DMS114 treated with DMSO at 0.1 percent for 48 hours (cell line): ENCODE measurements at regions not wholly inside any gene's neighbourhood (a gene's known extent, or its start where the extent isn't known, plus 50 kb on each side); places are given as distances from the start of the nearest gene placed in this dataset.
"Not testable (repeated sequence)": the region's sequence is repeated elsewhere in the genome, so short reads cannot be mapped to it uniquely, and the experiment has no call there.

ENCODE experiments used
- DNase-seq: peaks from one replicate; lab custom pipeline; 2025; ENCODE audit not compliant: unreplicated experiment; lab: John Stamatoyannopoulos, UW

DNA sequence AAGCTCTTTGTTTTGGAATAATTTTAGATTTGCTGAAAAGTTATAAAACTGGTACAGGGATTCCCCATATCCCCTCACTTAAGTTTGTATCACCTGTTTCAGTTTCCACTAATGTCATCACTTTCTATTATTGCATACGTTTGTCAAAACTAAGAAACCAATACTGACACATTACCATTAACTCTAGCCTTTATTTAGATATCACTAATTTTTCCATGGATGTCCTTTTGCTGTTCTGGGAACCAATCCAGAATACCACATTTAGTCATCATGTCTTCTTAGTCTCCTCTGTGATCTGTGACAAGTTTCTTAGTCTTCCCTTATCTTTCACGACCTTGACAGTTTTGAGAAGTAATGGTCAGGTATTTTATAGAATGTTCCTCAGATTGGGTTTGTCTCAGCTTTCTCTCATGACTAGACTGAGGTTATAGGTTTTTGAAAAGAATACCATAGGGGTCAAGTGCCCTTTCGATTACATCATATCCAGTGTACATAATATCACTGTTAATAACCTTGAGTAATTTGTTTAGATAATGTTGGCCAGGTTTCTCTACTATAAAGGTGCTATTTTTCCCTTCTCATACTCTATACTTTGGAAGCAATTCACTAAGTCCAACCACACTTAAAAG, 51.9 kb upstream of the NMUR2 start:
- no peak for DNase-seq

DNA sequence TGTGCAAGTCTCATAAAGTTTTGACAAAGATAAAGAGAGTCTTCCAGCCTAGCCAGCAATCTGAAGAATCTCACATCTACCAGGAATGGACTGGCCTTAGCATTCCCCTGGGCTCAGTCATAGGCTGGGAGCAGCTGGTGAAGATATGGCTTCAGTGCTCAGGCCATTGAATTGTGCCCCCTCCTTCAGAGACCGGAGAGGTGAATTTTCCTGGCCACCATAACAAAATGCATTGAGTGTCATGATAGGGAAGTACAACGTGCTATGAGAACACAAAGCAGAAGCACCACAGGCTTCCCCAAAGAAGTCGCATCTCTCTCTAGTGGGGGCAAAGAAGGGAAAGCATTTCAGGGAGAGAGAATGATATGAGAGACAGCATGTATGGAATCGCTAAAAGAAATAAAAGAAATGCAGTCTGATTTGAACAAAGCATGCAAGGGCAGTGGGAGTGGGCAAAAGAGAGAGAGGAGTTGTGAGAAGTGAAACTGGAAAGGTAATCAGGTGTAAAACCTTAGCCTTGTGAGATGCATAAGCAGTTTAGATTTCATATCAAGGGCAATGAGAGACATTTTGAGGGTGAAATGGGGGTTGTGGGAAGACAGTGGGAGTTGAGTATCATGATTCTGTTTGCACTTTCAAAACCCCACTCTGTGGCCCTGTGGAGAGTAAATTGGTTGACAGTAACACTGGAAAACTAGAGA, 57.1 kb upstream of the NMUR2 start:
- DNase-seq = no peak

DNA sequence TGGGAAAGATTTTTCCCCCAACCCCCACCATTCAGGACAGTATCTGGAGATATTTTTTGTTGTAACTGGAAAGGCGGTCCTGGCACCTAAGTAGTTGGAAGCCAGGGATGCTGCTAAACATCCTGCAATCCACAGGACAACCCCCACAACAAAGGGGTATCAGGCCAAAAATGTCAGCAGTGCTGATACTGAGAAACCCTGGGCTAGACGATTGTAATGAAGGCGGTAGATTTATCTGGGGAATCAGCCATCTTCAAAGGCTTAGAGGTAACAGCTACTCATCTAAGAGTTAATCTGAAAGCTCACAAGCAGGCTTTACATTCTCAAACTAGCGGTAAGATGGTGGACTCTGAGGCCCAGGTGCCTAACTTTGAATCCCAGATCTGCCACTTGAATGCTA, 59.0 kb upstream of the NMUR2 start:
- DNase-seq = no peak

DNA sequence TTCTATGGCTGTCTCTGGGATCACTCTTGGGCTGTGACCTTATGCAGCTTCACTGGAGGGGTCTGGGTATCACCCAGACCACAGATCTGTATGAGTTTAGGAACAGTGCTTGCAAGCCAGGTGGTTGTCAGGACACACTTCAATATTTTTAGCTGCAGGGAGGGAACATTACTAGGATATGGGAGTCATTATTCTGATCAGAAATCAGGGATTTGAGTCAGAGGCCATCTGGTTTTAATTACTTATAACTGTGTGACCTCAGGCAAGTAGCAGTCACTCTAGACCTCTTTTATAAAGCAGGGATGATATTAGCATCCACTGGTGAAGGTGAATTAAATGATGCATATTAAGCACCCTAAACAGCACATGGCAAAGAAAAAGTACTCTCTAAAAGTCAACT, 60.1 kb upstream of the NMUR2 start:
- no peak for DNase-seq

DNA sequence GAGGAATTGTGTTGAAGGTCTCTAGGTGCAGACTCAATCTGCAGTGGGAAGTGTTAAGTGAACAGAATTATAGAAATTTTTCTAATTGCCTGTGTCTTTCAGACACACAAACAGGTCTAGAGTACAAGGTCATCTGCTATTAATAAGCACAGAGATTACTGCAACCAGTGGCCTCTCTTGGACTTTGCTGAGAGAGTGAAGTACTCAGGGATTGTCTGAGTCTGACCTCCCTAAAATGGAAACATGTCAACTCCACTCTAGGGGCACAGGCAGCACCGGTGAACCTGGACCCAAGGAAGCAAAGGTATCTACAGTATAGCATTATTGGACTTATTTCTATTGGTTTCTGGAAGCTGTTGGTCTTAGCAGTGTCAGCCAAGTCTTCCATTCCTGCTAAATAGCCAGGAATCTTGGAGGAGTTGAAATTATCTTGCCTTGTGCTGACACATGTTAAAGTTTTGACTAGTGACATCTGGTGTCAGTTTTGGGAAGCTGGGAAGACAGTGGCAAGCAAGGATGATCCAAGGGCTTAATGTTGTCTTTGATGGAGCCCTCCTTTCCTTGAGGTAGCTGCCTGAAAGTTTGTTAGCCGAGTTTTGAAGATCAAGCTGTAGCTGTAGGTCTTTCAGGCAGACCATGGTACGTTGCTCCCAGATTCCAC, 61.1 kb upstream of the NMUR2 start:
- DNase-seq = no peak

DNA sequence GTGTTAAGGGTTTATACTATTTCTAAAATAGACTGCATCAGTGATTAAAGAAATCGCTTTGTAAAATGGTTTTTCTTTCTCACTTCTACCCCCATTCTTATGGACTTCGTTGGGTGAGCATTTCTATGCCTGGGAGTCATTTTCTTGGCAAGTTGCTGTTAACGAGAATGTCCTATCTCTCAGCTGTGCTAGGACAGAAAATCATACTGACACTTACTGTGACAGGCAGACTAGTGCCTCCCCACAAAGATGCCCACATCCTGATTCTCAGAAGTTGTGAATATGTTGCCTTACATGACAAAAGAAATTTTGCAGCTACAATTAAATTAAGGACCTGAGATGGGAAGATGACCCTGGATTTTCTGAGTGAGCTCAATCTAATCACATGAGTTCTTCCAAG, 65.1 kb upstream of the NMUR2 start:
- DNase-seq = no peak

DNA sequence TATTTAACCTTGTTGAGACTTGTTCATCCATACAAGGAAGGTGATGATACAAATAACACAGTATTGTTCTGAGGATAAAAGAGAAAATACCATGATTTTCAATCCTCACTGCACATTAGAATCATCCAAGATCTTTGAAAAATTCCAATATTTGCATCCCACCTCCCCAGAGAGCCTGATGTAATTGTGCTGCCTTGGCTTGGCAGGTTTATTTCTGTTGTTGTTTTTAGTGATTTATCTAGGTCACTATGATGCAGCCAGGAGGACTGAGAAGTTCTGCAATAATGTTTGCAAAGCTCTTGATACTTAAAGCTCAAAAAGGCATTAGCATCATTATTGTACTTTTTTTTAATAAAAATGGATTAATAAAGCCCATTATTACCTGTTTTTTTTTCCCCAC, 67.0 kb upstream of the NMUR2 start:
- DNase-seq = no peak

DNA sequence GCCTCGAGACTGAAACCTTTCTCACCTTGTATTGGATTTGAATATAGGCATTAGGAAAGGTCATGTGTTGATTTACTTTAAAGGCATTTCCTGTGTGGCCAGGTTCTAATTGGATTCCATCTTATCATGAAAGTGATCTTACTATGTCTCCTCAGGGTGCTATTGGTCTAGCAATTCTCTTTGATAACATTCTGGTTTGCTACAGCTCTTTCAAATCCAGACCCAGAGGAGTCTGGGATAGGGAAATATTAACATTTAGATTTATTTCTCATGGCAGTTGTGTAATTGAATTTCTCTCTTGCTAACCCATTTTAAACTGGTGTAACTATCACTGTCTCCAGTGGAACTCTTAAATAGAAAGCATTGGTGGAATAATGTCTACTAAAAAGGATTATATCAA, 69.9 kb upstream of the NMUR2 start:
- no peak for DNase-seq

DNA sequence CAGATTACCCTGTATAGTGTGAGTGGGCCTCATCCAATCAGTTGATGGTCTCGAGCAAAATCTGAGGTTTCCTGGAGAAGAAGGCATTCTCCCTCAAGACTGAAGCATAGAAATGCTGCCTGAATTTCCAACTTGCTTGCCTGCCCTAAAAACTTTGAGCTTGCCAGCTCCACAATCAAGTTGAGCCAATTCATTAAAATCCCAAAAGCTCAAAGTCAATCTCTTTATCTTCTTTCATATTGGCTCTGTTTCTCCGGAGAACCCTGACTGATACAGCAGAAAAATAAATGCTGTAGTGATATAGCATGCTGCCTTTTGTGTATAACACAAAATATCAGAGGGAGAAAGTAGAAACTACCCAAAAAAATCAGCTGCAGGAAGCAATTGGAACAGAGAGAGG, 72.5 kb upstream of the NMUR2 start:
- DNase-seq = no peak

DNA sequence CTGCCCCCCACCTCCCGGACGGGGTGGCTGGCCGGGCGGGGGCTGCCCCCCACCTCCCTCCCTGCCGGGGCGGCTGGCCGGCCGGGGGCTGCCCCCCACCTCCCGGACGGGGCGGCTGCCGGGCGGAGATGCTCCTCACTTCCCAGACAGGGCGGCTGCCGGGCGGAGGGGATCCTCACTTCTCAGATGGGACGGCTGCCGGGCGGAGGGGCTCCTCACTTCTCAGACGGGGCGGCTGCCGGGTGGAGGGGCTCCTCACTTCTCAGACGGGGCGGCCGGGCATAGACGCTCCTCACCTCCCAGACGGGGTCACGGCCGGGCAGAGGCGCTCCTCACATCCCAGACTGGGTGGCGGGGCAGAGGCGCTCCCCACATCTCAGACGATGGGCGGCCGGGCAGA, 74.8 kb upstream of the NMUR2 start:
- DNase-seq = not testable (repeated sequence)

DNA sequence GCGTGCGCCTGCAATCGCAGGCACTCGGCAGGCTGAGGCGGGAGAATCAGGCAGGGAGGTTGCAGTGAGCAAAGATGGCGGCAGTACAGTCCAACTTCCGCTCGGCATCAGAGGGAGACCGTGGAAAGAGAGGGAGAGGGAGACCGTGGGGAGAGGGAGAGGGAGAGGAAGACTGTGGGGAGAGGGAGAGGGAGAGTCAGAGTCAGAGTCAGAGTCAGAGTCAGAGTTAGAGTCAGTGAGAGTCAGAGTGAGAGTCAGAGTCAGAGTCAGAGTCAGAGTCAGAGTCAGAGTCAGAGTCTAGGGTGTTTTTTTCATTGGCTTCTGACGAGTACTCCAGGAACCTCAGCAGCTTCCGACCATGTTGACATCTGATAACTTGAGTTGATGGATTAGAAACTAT, 75.6 kb upstream of the NMUR2 start:
- DNase-seq = not testable (repeated sequence)

DNA sequence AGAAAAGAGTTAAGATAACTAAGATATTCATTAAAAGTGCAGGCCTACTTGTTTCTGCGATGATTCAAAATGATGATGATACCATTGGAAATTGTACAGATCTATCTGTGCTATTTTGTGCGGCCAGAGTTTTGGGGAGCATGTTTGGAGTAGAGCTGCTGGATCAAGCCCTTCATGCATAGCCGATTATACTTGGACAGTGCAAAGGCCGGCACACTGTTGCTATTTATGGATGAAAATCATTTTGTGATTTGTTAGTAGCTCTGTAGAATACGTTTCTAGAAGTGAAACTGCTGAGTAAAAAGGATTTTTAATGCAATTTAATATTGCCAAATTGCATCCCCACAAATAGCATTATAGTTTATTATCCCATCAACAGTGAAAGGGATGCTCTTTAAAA, 82.1 kb upstream of the NMUR2 start:
- DNase-seq = no peak

DNA sequence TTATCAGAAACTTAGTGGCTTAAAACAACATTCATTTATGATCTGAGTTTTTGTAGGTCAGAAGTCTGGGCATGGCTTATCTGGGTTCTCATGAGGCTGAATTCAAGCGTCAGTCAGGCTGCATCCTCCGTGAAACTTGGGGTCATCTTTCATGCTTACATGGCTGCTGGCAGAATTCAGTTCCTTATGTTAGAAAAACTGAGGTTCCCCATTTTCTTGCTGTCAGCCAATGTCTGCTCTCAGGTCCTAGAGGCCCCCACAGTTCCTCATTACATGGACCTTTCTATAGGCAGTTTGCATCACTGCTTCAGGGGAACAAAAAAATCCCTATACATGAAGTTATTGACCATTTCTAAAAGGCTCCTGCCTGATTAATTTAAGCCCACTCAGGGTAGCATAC, 83.8 kb upstream of the NMUR2 start:
- DNase-seq = no peak

DNA sequence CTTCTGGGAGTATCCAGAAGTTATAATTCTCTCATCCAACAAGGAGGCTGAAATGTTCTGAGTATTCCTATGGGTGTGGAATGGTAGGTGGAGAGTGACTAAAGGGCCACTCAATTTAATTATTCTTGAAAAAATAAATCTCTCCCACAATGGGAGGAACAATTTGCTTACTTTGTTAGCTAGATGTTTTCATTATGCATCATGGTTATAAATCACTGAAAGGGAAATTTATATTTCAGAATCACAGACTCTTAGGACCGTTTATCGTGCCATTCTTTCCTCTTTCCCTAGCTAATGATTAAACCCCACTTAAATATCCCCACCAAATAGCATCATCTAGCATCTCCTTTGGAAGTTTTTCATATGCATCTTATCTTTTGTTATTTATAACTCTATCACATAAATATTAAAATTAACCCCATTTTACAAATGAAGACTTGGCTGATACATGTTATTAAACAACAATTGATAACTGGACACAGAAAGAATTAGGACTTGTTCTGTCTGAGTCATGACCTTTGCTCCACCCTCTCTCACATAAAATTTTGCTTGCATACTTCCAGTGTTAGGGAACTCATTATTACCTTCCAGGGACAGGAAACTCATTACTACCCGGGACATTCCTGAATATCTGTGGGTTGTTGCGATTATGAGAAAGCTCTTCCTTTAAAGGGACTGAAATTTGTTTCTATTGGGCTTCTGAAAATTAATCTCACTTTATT, 94.9 kb upstream of the NMUR2 start:
- DNase-seq = no peak

DNA sequence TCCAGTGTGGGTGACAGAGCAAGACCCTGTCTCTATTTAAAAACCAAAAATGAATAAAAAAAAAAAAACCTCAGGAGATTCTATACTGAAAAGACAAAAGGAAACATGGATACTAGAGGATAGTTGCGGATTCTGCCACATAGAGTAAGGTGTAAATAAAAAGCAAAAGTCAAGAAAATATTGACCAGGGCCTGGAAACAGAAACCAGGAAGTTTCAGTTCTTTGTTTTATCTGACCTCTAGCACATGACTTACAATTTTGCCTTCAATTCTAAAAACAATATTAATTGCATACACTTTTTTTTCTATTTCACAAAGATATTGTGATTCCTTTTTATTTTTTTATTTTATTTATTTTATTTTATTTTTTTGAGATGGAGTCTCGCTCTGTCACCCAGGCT, 96.2 kb upstream of the NMUR2 start:
- DNase-seq = no peak

DNA sequence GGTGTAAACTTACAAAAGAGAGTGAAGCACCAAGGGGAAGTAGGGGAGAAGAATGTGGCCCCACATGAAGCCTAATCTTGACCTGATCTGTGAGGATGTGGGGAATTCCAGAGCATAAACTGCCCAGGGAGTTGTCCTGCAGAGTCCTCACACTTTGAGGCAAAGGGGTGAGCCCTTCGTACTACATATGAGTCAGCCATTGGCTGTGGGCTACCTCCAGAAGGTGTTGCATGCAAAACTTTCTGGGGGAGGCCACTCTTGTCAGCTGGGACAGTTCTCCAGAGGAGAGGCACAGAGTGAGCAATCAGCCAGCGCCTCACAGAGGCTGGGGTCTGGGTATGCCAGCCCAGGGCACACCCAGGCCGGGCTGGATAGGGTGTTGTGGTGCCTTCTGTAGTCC, 98.1 kb upstream of the NMUR2 start:
- no peak for DNase-seq

DNA sequence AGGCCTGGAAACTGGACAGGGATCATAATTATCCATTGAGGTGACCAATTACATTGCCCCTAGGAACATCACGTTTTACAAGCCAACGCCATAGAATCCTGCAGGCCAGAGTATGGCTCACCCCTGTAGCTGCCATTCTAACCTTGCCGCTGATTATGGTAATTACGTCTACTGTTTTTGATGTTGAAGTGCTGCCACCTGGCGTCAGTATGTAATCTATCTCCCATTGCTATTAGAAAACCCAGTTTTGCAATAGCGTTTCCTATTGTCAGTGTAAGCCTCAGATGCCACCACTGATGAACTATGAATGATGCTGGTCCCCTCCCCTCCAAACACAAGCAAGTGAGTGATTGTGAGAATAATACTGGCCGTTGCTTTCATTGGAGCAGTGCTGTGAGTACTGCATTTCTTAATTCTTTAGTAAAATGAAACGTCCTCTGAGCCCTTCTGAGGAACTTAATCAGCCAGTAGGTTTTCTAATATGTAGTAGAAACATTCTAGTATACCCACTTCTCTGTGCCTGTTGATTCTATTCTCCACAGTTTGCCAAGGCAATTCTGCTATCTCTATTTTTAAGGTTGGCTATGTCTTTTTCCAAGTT, 100.5 kb upstream of the NMUR2 start:
- DNase-seq = peak; percentile 52

DNA sequence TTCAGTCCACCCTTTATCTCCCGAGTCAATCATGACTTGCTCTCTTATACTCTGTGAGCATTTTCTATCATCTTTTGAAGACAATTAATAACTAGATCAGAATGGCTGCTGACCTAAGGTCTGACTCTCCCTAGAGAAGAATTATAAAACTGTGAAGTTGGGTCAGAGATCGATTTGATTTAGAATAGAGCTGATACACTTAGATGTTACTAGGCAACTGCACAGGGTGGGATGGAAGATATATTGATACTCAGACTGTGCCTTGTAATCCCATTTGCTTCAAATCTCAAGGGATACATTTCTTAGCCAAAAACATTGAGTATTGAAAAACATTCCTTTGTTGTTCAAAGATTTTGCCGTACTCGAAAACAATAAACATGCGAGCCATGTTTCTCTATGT, 106.0 kb upstream of the NMUR2 start:
- DNase-seq = no peak

DNA sequence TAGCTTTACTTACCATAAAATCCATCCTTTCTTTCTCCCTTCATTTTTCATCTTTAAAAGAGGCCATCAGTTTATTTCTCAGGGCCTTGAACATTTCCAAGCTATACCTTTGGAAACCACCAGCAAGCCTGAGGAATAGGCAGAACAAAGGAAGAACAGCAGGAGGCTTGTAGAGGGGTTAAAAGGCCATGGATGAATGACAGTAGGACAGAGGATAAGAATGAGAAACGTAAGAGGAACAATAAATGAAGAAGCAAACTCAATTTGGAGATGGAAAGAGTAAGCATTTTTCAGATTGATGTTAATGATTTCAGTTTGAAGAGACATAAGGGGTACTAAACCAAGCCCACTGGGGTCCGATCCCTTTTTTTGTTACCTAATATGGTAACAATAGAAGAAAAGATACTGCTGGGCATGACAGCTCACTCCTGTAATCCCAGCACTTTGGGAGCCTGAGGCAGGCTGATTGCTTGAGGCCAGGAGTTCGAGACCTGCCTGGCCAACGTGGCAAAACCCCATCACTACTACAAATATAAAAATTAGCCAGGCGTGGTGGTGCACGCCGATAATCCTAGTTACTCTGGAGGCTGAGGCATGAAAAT, 106.6 kb upstream of the NMUR2 start:
- DNase-seq = no peak

DNA sequence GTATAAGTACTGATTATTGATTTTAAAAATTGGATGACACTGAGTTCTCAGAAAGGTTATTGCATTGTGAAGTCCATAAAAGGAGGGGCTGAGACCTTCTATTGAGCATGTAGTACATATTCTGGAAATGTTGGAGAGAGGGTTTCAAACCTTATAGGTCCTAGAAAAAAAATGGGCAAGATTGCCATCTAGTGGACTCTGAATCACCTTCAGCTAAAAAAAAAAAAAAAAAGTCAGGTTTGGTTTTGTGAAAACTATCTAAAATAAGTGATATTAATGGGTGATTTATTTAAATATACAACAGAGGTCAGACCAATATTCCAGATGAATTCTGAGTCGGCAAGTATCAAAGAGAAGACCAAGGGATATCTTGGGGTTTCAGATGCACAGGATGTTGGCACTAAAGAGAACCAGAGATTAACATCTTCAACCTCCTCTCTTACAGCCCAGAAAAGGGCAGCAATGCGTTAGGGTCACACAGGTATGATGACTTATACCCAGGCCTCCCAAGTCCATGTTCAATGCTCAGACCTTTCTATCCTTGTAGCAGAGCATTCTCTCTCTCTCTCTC, 109.8 kb upstream of the NMUR2 start:
- DNase-seq = peak; percentile 16

DNA sequence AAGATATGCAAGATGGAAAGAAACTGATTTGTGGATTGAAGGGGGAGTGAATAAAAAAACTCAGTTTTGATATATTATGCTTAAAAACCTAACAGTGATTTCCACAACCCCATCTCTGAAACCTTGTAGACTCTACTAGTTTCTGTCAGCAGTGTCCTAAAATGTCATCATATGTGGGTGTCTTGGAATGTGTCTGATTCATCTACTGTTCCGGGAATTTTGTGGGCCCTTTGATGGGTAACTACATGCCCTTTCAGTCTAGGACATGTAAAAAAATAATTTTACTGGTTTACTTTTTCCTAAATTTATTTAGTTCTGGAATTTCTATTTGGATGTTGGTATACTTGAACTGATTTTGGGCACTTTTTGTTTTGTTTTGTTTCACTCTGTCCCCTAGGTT, 118.9 kb upstream of the NMUR2 start:
- DNase-seq = no peak
